GM18498 (cell line): ENCODE measurements at regions not wholly inside any gene's neighbourhood (a gene's known extent, or its start where the extent isn't known, plus 50 kb on each side); places are given as distances from the start of the nearest gene placed in this dataset.

Experiments used
- ATAC-seq: cut with Tn5 transposase; IDR thresholded peaks from one replicate; pipeline ENCODE4 v1.9.1; 2021; ENCODE audit warnings: mild to moderate bottlenecking, moderate library complexity; ENCODE audit not compliant: unreplicated experiment

- no peak for ATAC-seq
These were observed 83.3 kb upstream of the FOXN3 start for GRCh38 chr14:89500303-89500702.

- ATAC-seq: no peak
These were observed 81.8 kb upstream of the FOXN3 start for GRCh38 chr14:89498878-89499277.

GRCh38 chr14:89495718-89496117, 78.7 kb upstream of the FOXN3 start:
- ATAC-seq: no peak

GRCh38 chr14:89493877-89494634, 77.0 kb upstream of the FOXN3 start:
- ATAC-seq: peak; percentile 98

- no peak for ATAC-seq
These were observed 76.4 kb upstream of the FOXN3 start for GRCh38 chr14:89493406-89493805.

- no peak for ATAC-seq
These were observed 74.8 kb upstream of the FOXN3 start for GRCh38 chr14:89491711-89492381.

GRCh38 chr14:89490466-89490865, 73.4 kb upstream of the FOXN3 start:
- ATAC-seq: no peak

GRCh38 chr14:89489761-89490437, 72.9 kb upstream of the FOXN3 start:
- no peak for ATAC-seq

GRCh38 chr14:89486961-89487360, 69.9 kb upstream of the FOXN3 start:
- no peak for ATAC-seq

- ATAC-seq: no peak
These were observed 69.5 kb upstream of the FOXN3 start for GRCh38 chr14:89486505-89486904.

GRCh38 chr14:89485264-89485663, 68.2 kb upstream of the FOXN3 start:
- ATAC-seq: no peak

GRCh38 chr14:89484051-89484844, 67.2 kb upstream of the FOXN3 start:
- ATAC-seq: no peak

GRCh38 chr14:89481196-89481595, 64.2 kb upstream of the FOXN3 start:
- no peak for ATAC-seq

GRCh38 chr14:89480278-89480677, 63.2 kb upstream of the FOXN3 start:
- ATAC-seq: no peak

- ATAC-seq: no peak
These were observed 62.8 kb upstream of the FOXN3 start for GRCh38 chr14:89479802-89480201.

- no peak for ATAC-seq
These were observed 60.4 kb upstream of the FOXN3 start for GRCh38 chr14:89477391-89477790.

- ATAC-seq: no peak
These were observed 59.4 kb upstream of the FOXN3 start for GRCh38 chr14:89476354-89476896.

GRCh38 chr14:89474464-89474863, 57.4 kb upstream of the FOXN3 start:
- no peak for ATAC-seq

GRCh38 chr14:89473989-89474388, 57.0 kb upstream of the FOXN3 start:
- no peak for ATAC-seq

GRCh38 chr14:89473569-89473968, 56.5 kb upstream of the FOXN3 start:
- no peak for ATAC-seq

GRCh38 chr14:89470401-89470800, 53.4 kb upstream of the FOXN3 start:
- ATAC-seq: no peak
